CD14-positive monocyte (primary cell): ENCODE measurements at regions not wholly inside any gene's neighbourhood (a gene's known extent, or its start where the extent isn't known, plus 50 kb on each side); places are given as distances from the start of the nearest gene placed in this dataset.

Source experiments
- DNase-seq, 3 donors: peaks; one replicate each; pipeline ENCODE4 v3.0.0-alpha.2; 2011 to 2022
- H2AFZ ChIP-seq: 2 replicates; pipeline ENCODE4 v1.6.0; 2012; ENCODE audit warnings: mild to moderate bottlenecking, low read depth, low read length, inconsistent platforms; ENCODE audit not compliant: insufficient read depth, poor library complexity, severe bottlenecking
- H3K27ac ChIP-seq, 2 donors: 1 replicate in 1 of 2; 2 replicates in 1 of 2; pipeline ENCODE4 v1.5.1; 2012 to 2013; ENCODE audit warnings: low read length in 2 of 2, control low read depth in 1 of 2, inconsistent platforms in 1 of 2, low read depth in 1 of 2, mild to moderate bottlenecking in 1 of 2
- H3K27me3 ChIP-seq, 2 donors: one replicate each; pipeline versions ENCODE4 v1.6.0 to v1.6.1; 2011 to 2013; ENCODE audit warnings: low read length in 2 of 2; ENCODE audit not compliant: control insufficient read depth in 2 of 2, insufficient read depth in 2 of 2
- H3K36me3 ChIP-seq, 2 donors: replicated peaks in 1 of 2; 1 replicate in 1 of 2; 2 replicates in 1 of 2; pipeline versions ENCODE4 v1.5.1 to v1.6.1; 2012 to 2013; ENCODE audit warnings: low read length in 2 of 2, control low read depth in 1 of 2, inconsistent platforms in 1 of 2, mild to moderate bottlenecking in 1 of 2; ENCODE audit not compliant: insufficient read depth in 2 of 2, control insufficient read depth in 1 of 2
- H3K4me1 ChIP-seq, 2 donors: 1 replicate in 1 of 2; 2 replicates in 1 of 2; pipeline versions ENCODE4 v1.5.1 to v1.6.1; 2012 to 2013; ENCODE audit warnings: low read length in 2 of 2, control low read depth in 1 of 2, inconsistent platforms in 1 of 2, mild to moderate bottlenecking in 1 of 2, moderate library complexity in 1 of 2; ENCODE audit not compliant: insufficient read depth in 2 of 2, control insufficient read depth in 1 of 2
- H3K4me2 ChIP-seq: replicated peaks from 2 replicates; pipeline ENCODE3; 2012; ENCODE audit warnings: low read length, moderate library complexity, mild to moderate bottlenecking; ENCODE audit not compliant: poor library complexity, severe bottlenecking; ENCODE audit errors: extremely low read depth
- H3K4me3 ChIP-seq, 3 experiments: fragments of 200-600 bp in 1 of 3; sonication (generic) in 1 of 3; replicated peaks in 1 of 3; 1 replicate in 2 of 3; 2 replicates in 1 of 3; pipeline ENCODE4 v1.5.1; 2011 to 2013; ENCODE audit warnings: low read length in 3 of 3, mild to moderate bottlenecking in 3 of 3, control low read depth in 2 of 3, low read depth in 2 of 3, inconsistent platforms in 1 of 3, moderate library complexity in 1 of 3
- H3K79me2 ChIP-seq: 2 replicates; pipeline ENCODE4 v1.6.0; 2012; ENCODE audit warnings: mild to moderate bottlenecking, control low read depth, inconsistent platforms, low read length, moderate library complexity; ENCODE audit not compliant: insufficient read depth
- H3K9ac ChIP-seq: 2 replicates; pipeline ENCODE4 v1.6.0; 2017; ENCODE audit warnings: low read length, mild to moderate bottlenecking; ENCODE audit not compliant: insufficient read depth, poor library complexity, severe bottlenecking
- H3K9me3 ChIP-seq, 2 donors: replicated peaks in 1 of 2; 1 replicate in 1 of 2; 2 replicates in 1 of 2; pipeline versions ENCODE4 v1.5.1 to v1.6.1; 2012 to 2013; ENCODE audit warnings: low read length in 2 of 2, control low read depth in 1 of 2; ENCODE audit not compliant: control insufficient read depth in 1 of 2, insufficient read depth in 1 of 2
- H4K20me1 ChIP-seq: 2 replicates; pipeline ENCODE4 v1.6.0; 2012; ENCODE audit warnings: mild to moderate bottlenecking, low read length, control low read depth, moderate library complexity; ENCODE audit not compliant: insufficient read depth
- H3K27ac Mint-ChIP-seq, 7 donors: one replicate each; pipeline ENCODE4 v1.8.0; 2020; ENCODE audit warnings: mild to moderate bottlenecking in 7 of 7, mixed read lengths in 7 of 7, moderate library complexity in 6 of 7, inconsistent platforms in 2 of 7
- H3K27me3 Mint-ChIP-seq, 3 donors: one replicate each; pipeline ENCODE4 v1.8.0; 2021 to 2022; ENCODE audit warnings: low read depth in 3 of 3, mild to moderate bottlenecking in 3 of 3, mixed read lengths in 3 of 3, moderate library complexity in 3 of 3, inconsistent platforms in 1 of 3
- H3K36me3 Mint-ChIP-seq, 2 donors: one replicate each; pipeline ENCODE4 v1.8.0; 2020; ENCODE audit warnings: mixed read lengths in 2 of 2, inconsistent platforms in 1 of 2, mild to moderate bottlenecking in 1 of 2
- H3K4me1 Mint-ChIP-seq: one replicate; pipeline ENCODE4 v1.8.0; 2020; ENCODE audit warnings: mild to moderate bottlenecking, mixed read lengths
- H3K4me3 Mint-ChIP-seq, 2 donors: one replicate each; pipeline ENCODE4 v1.8.0; 2020; ENCODE audit warnings: mild to moderate bottlenecking in 2 of 2, mixed read lengths in 2 of 2, moderate library complexity in 1 of 2
- H3K9me3 Mint-ChIP-seq, 7 donors: one replicate each; pipeline ENCODE4 v1.8.0; 2020 to 2022; ENCODE audit warnings: mixed read lengths in 7 of 7, mild to moderate bottlenecking in 6 of 7, moderate library complexity in 6 of 7, inconsistent platforms in 2 of 7
- CTCF ChIP-seq: fragments of 200-600 bp; IDR thresholded peaks from one replicate; pipeline ENCODE4 v1.8.0; 2022; ENCODE audit warnings: antibody characterized with exemption, mild to moderate bottlenecking
- WGBS: methylation state at CpG from one replicate; pipeline ENCODE4 v1.1.5; 2013; ENCODE audit warnings: missing lambda C conversion rate; ENCODE audit not compliant: insufficient coverage; 5-methylcytosine and 5-hydroxymethylcytosine counted together
- intact Hi-C, 2 donors: fragments of 100-400 bp; cut with micrococcal nuclease; formaldehyde crosslinking; loops; one replicate each; pipeline versions ENCODE4 v1.15.0 to v1.15.1; 2023

- no peak overlapping the region for H3K27ac Mint-ChIP-seq
- no peak for TF ChIP-seq CTCF
- H3K9me3 Mint-ChIP-seq = peaks cover 0 to 3% (median 0%) of the 10 kb centered on the region in 7 donors
These were observed 71.2 kb upstream of the STAC start for GRCh38 chr3:36309092-36309491.

DNA sequence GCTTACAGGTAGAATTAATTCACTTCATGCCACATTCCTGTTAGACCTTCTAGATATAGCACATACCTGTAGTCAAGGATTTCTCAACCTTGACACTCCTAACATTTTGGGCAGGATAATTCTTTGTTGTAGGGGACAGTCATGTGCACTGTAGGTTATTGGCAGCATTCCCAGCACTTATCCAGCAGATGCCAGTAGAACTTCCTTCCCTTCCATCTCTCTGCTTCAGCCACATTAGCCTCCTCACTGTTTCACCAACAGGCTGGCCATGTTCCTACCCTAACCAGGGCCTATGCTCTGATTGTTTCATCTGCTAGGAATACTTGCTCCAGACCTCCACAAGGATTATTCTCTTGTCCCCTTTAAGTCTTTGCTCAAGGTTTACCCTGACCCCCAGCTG lies 68.0 kb upstream of the STAC start:
- H3K9ac ChIP-seq = no peak overlapping the region
- H3K27ac ChIP-seq = no peak overlapping the region
- H3K4me3 ChIP-seq = no peak overlapping the region
- H4K20me1 ChIP-seq = no peaks in the 10 kb centered on the region
- intact Hi-C loops = no loop called here
- no peak overlapping the region for H3K4me3 Mint-ChIP-seq
- no peak for TF ChIP-seq CTCF
- no peaks in the 10 kb centered on the region for H3K4me1 Mint-ChIP-seq
- H3K27me3 Mint-ChIP-seq = peaks cover 0 to 1% (median 0%) of the 10 kb centered on the region in 3 donors
- no peaks in the 10 kb centered on the region for H3K27me3 ChIP-seq
- peak overlapping the region in 1 of 7 donors; percentile 34 for H3K27ac Mint-ChIP-seq
- H3K36me3 Mint-ChIP-seq = no peaks in the 10 kb centered on the region
- H2AFZ ChIP-seq = no peak overlapping the region
- no peaks in the 10 kb centered on the region for H3K4me1 ChIP-seq
- no peaks in the 10 kb centered on the region for H3K9me3 ChIP-seq
- no peak overlapping the region for H3K4me2 ChIP-seq
- peaks cover 0 to 9% (median 2%) of the 10 kb centered on the region in 7 donors for H3K9me3 Mint-ChIP-seq
- H3K79me2 ChIP-seq = no peaks in the 10 kb centered on the region
- DNase-seq = no peak
- no peaks in the 10 kb centered on the region for H3K36me3 ChIP-seq

More at GRCh38 chr3:36309092-36309491, 71.2 kb upstream of the STAC start:
- no peak for DNase-seq
- intact Hi-C loops = no loop called here
- H3K4me3 ChIP-seq = no peak overlapping the region
- no peaks in the 10 kb centered on the region for H3K79me2 ChIP-seq
- Mint-ChIP-seq H3K4me3 (no peak overlapping the region), H3K4me1 (no peaks in the 10 kb centered on the region), H3K27me3 (no peaks in the 10 kb centered on the region), H3K36me3 (no peaks in the 10 kb centered on the region)
- H2AFZ ChIP-seq = no peak overlapping the region
- no CpG with 5 or more reads among the region's 1 CpG for WGBS
- no peaks in the 10 kb centered on the region for H3K9me3 ChIP-seq
- no peak overlapping the region for H3K9ac ChIP-seq
- no peaks in the 10 kb centered on the region for H4K20me1 ChIP-seq
- no peak overlapping the region for H3K27ac ChIP-seq
- no peaks in the 10 kb centered on the region for H3K36me3 ChIP-seq
- no peak overlapping the region for H3K4me2 ChIP-seq
- no peaks in the 10 kb centered on the region for H3K27me3 ChIP-seq
- no peaks in the 10 kb centered on the region for H3K4me1 ChIP-seq
